HepG2 (cell line): ENCODE measurements at regions not wholly inside any gene's neighbourhood (a gene's known extent, or its start where the extent isn't known, plus 50 kb on each side); places are given as distances from the start of the nearest gene placed in this dataset.

Source experiments
- ATAC-seq: fragments of 200-7000 bp; cut with Tn5 transposase; 3 replicates; pipeline ENCODE4 v1.9.1; 2020; ENCODE audit warnings: mild to moderate bottlenecking, moderate library complexity
- BruUV-seq: library from RNA; stranded (reverse); fragments of 400-500 nt; replicated peaks from 2 replicates; lab custom pipeline; 2021; lab: Mats Ljungman, UMichigan
- CTCF ChIA-PET: fragments of 300-600 bp; formaldehyde crosslinking; extraction: SDS; loops from one replicate; lab custom pipeline; 2021; ENCODE audit warnings: low total read pairs, inconsistent platforms, low intra/inter-chr PET ratio; lab: Yijun Ruan, JAX
- POLR2A ChIA-PET: fragments of 350-600 bp; sonication (Branson Sonifier 250); formaldehyde crosslinking; loops from one replicate; lab custom pipeline; 2020; ENCODE audit warnings: antibody characterized with exemption, inconsistent platforms; lab: Yijun Ruan, JAX
- DNase-seq: peaks from one replicate; pipeline ENCODE4 v3.0.0-alpha.2; 2015; ENCODE audit warnings: low spot score
- FAIRE-seq: peaks from 3 replicates; lab custom pipeline; 2011; peaks lifted over from hg19 to GRCh38; lab: Jason Lieb, UNC
- H2AFZ ChIP-seq: one replicate; pipeline ENCODE4 v1.6.1; 2011; ENCODE audit warnings: low read length, inconsistent platforms
- H3K27ac ChIP-seq: fragments of 300-600 bp; 3 replicates; pipeline ENCODE4 v1.8.0; 2011; ENCODE audit warnings: mixed run types, mild to moderate bottlenecking, mixed read lengths, low read length, inconsistent platforms; ENCODE audit not compliant: insufficient read depth; ENCODE audit errors: extremely low read length
- H3K27me3 ChIP-seq, 2 experiments: fragments of 200-600 bp in 1 of 2; 2 replicates in 1 of 2; 3 replicates in 1 of 2; pipeline versions ENCODE4 v1.6.0 to v1.8.0; 2011; ENCODE audit warnings: low read length in 2 of 2, mild to moderate bottlenecking in 2 of 2, moderate library complexity in 2 of 2, inconsistent platforms in 1 of 2; ENCODE audit not compliant: insufficient read depth in 2 of 2, control insufficient read depth in 1 of 2
- H3K36me3 ChIP-seq, 2 experiments: fragments of 200-600 bp in 1 of 2; replicated peaks in 1 of 2; 2 replicates in 1 of 2; 3 replicates in 1 of 2; pipeline versions ENCODE4 v1.5.1 to v1.8.0; 2011; ENCODE audit warnings: low read length in 2 of 2, inconsistent platforms in 1 of 2; ENCODE audit not compliant: insufficient read depth in 2 of 2, control insufficient read depth in 1 of 2
- H3K4me1 ChIP-seq: 2 replicates; pipeline ENCODE4 v1.5.1; 2012; ENCODE audit warnings: low read length, inconsistent platforms; ENCODE audit not compliant: insufficient read depth
- H3K4me2 ChIP-seq: 2 replicates; pipeline ENCODE4 v1.6.0; 2011; ENCODE audit warnings: low read depth, low read length, inconsistent platforms
- H3K4me3 ChIP-seq, 3 experiments: fragments of 200-600 bp in 1 of 3; sonication (generic), shearing (Covaris generic) in 1 of 3; replicated peaks in 1 of 3; 2 replicates each; pipeline ENCODE4 v1.5.1; 2011 to 2016; ENCODE audit warnings: low read length in 3 of 3, inconsistent platforms in 2 of 3, low read depth in 2 of 3, mild to moderate bottlenecking in 2 of 3, control low read depth in 1 of 3, mixed read lengths in 1 of 3; ENCODE audit not compliant: insufficient read depth in 1 of 3
- H3K79me2 ChIP-seq: one replicate; pipeline ENCODE4 v1.6.1; 2011; ENCODE audit warnings: low read length, inconsistent platforms; ENCODE audit not compliant: insufficient read depth
- H3K9ac ChIP-seq: 2 replicates; pipeline ENCODE4 v1.6.0; 2011; ENCODE audit warnings: mild to moderate bottlenecking, low read depth, low read length, inconsistent platforms; ENCODE audit not compliant: insufficient read depth
- H3K9me3 ChIP-seq: 2 replicates; pipeline ENCODE4 v1.5.1; 2012; ENCODE audit warnings: mild to moderate bottlenecking, low read length
- H4K20me1 ChIP-seq: 2 replicates; pipeline ENCODE4 v1.6.0; 2011; ENCODE audit warnings: inconsistent platforms, mild to moderate bottlenecking, low read length, moderate library complexity; ENCODE audit not compliant: insufficient read depth
- ASH2L ChIP-seq: fragments of 300-600, 200-600 bp; sonication (generic); IDR thresholded peaks from 2 replicates; pipeline ENCODE4 v1.7.0; 2017; ENCODE audit warnings: low read depth, mild to moderate bottlenecking, moderate library complexity, mixed read lengths, low read length; ENCODE audit not compliant: insufficient read length
- ELF1 ChIP-seq: sonication (generic); formaldehyde crosslinking; IDR thresholded peaks from 2 replicates; pipeline ENCODE4 v1.4.0; 2020; ENCODE audit warnings: missing genetic modification reagents
- SP1 ChIP-seq, 2 experiments: fragments of 450-650 bp in 1 of 2; sonication (generic) in 1 of 2; formaldehyde crosslinking in 1 of 2; IDR thresholded peaks; 2 replicates each; pipeline versions ENCODE4 v1.4.0 to v1.6.1; 2016 to 2020; ENCODE audit warnings: missing genetic modification reagents in 1 of 2
- TCF7L2 ChIP-seq: IDR thresholded peaks from 2 replicates; pipeline ENCODE4 v1.6.1; 2011; ENCODE audit warnings: mild to moderate bottlenecking, low read depth, low read length, moderate library complexity
- YY1 ChIP-seq: IDR thresholded peaks from 2 replicates; pipeline ENCODE4 v1.6.1; 2011; ENCODE audit warnings: low read length, low read depth, moderate library complexity, mild to moderate bottlenecking; ENCODE audit not compliant: insufficient read depth, insufficient replicate concordance
- ZBTB8A ChIP-seq: sonication (generic); formaldehyde crosslinking; IDR thresholded peaks from 2 replicates; pipeline ENCODE4 v1.4.0; 2020; ENCODE audit warnings: mild to moderate bottlenecking, low read depth, missing genetic modification reagents, borderline replicate concordance
- ZFY ChIP-seq: sonication (generic); formaldehyde crosslinking; IDR thresholded peaks from 2 replicates; pipeline ENCODE4 v1.4.0; 2020; ENCODE audit warnings: missing genetic modification reagents
- ZNF10 ChIP-seq: sonication (generic); formaldehyde crosslinking; IDR thresholded peaks from 2 replicates; pipeline ENCODE4 v1.4.0; 2020; ENCODE audit warnings: mild to moderate bottlenecking, low read depth, missing genetic modification reagents, borderline replicate concordance
- ZNF136 ChIP-seq: sonication (generic); formaldehyde crosslinking; IDR thresholded peaks from 2 replicates; pipeline ENCODE4 v1.8.1; 2022; ENCODE audit warnings: low read depth, mild to moderate bottlenecking, moderate library complexity, missing genetic modification reagents
- ZNF337 ChIP-seq: sonication (generic); formaldehyde crosslinking; IDR thresholded peaks from 2 replicates; pipeline ENCODE4 v1.5.1; 2020; ENCODE audit warnings: missing genetic modification reagents, low read depth, mild to moderate bottlenecking, borderline replicate concordance
- ZNF607 ChIP-seq: sonication (generic); formaldehyde crosslinking; IDR thresholded peaks from 2 replicates; pipeline ENCODE4 v1.5.1; 2020; ENCODE audit warnings: missing genetic modification reagents, mild to moderate bottlenecking, borderline replicate concordance
- WGBS: methylation state at CpG from one replicate; pipeline ENCODE4 v1.1.6; 2017; ENCODE audit warnings: low lambda C conversion rate; 5-methylcytosine and 5-hydroxymethylcytosine counted together
- in situ Hi-C: cut with HindIII; loops from 2 replicates; pipeline ENCODE4 v1.10.0; 2017; ENCODE audit warnings: low pct_unique_long_range_greater_than_20kb; ENCODE audit not compliant: extremely low pct_ligation_motif_present
- intact Hi-C: fragments of 100-400 bp; cut with micrococcal nuclease; formaldehyde crosslinking; loops from one replicate; pipeline ENCODE4 v1.10.0; 2022; ENCODE audit not compliant: unreplicated experiment
- TF ChIP-seq, protein P1 (sequence below): sonication (generic); formaldehyde crosslinking; conservative IDR thresholded peaks from 2 replicates; pipeline ENCODE4 v1.8.0; 2022; ENCODE audit warnings: missing genetic modification reagents
- TF ChIP-seq, protein P2 (sequence below): sonication (generic); formaldehyde crosslinking; IDR thresholded peaks from 2 replicates; pipeline ENCODE4 v1.4.0; 2020; ENCODE audit warnings: mild to moderate bottlenecking, missing genetic modification reagents, borderline replicate concordance
- TF ChIP-seq, protein P3 (sequence below): sonication (generic); formaldehyde crosslinking; IDR thresholded peaks from 2 replicates; pipeline ENCODE4 v1.5.1; 2020; ENCODE audit warnings: missing genetic modification reagents, mild to moderate bottlenecking, borderline replicate concordance

DNA sequence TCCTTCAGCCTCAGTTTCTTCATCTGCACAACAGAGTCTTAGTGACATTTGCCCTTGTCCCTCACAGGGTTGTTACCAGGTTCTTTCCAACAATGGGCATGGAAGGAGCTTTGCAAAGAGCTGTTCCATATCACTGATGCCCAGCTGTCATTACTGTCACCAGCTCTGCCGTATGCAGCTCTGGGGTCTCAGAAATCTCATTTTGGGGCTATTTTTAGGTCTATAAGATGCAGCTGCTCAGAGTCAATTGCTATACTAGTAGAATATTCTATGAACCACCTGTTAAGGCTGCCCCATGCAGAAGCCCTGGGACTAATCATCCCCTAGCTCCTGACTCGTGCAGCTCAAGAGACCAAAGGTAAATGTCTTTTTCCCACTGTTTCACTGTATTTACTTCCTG lies 105.1 kb upstream of the TNPO1 start (continued):
- TF ChIP-seq, protein P1, sequence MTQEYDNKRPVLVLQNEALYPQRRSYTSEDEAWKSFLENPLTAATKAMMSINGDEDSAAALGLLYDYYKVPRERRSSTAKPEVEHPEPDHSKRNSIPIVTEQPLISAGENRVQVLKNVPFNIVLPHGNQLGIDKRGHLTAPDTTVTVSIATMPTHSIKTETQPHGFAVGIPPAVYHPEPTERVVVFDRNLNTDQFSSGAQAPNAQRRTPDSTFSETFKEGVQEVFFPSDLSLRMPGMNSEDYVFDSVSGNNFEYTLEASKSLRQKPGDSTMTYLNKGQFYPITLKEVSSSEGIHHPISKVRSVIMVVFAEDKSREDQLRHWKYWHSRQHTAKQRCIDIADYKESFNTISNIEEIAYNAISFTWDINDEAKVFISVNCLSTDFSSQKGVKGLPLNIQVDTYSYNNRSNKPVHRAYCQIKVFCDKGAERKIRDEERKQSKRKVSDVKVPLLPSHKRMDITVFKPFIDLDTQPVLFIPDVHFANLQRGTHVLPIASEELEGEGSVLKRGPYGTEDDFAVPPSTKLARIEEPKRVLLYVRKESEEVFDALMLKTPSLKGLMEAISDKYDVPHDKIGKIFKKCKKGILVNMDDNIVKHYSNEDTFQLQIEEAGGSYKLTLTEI (CRISPR knock-in tag) = no peak
- no peak for TF ChIP-seq ZNF337
- TF ChIP-seq YY1 = no peak
- TF ChIP-seq ASH2L = no peak
- no peak for TF ChIP-seq ZNF10 (CRISPR knock-in tag)

DNA sequence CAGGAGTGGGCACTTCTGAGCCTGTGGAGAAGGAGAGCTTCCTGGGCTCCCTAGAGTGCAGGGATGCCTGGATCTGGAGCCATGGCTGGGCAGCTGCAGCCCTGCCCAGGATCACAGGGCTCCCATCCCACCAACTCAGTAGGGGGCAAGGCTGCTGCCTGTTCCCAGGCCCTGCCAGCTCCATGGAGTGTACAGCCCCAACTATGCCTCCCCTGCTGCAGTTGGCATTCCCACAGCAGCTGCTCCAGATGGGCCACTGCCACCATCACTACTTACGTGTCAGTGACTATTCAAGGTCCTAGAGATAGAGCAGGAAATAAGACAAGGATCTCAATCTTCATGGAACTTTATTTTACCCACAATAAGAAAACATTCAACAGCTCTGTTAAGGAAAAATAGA lies 107.1 kb upstream of the TNPO1 start:
- no TSS peak for BruUV-seq
- intact Hi-C loops = no loop called here
- Histone ChIP-seq H3K4me1 (no peaks in the 10 kb centered on the region), H2AFZ (no peak overlapping the region), H3K4me2 (no peak overlapping the region), H3K9me3 (no peaks in the 10 kb centered on the region), H4K20me1 (no peaks in the 10 kb centered on the region), H3K79me2 (no peaks in the 10 kb centered on the region), H3K4me3 (no peak overlapping the region), H3K27ac (no peak overlapping the region), H3K27me3 (peaks cover 2 to 3% of the 10 kb centered on the region in 2 experiments; a peak in 4 of 5 replicates), H3K36me3 (no peaks in the 10 kb centered on the region), H3K9ac (no peak overlapping the region)
- FAIRE-seq (no peak), DNase-seq (no peak), ATAC-seq (no peak)
- in situ Hi-C loops = no loop called here
- CTCF ChIA-PET = no interaction called here
- no peak for TF ChIP-seq SP1 (IDR thresholded peaks at IDR 0.05)
- TF ChIP-seq SP1 (CRISPR knock-in tag; IDR thresholded peaks at IDR 0.05) = no peak
- no peak for TF ChIP-seq TCF7L2
- TF ChIP-seq ZFY = no peak
- no peak for TF ChIP-seq ZBTB8A (CRISPR knock-in tag)
- TF ChIP-seq ELF1 (CRISPR knock-in tag) = no peak
- TF ChIP-seq ZNF136 (CRISPR knock-in tag) = no peak
- TF ChIP-seq, protein P2, sequence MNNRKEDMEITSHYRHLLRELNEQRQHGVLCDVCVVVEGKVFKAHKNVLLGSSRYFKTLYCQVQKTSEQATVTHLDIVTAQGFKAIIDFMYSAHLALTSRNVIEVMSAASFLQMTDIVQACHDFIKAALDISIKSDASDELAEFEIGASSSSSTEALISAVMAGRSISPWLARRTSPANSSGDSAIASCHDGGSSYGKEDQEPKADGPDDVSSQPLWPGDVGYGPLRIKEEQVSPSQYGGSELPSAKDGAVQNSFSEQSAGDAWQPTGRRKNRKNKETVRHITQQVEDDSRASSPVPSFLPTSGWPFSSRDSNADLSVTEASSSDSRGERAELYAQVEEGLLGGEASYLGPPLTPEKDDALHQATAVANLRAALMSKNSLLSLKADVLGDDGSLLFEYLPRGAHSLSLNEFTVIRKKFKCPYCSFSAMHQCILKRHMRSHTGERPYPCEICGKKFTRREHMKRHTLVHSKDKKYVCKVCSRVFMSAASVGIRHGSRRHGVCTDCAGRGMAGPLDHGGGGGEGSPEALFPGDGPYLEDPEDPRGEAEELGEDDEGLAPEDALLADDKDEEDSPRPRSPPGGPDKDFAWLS = no peak
- no peak for TF ChIP-seq ZNF607
- TF ChIP-seq, protein P3, sequence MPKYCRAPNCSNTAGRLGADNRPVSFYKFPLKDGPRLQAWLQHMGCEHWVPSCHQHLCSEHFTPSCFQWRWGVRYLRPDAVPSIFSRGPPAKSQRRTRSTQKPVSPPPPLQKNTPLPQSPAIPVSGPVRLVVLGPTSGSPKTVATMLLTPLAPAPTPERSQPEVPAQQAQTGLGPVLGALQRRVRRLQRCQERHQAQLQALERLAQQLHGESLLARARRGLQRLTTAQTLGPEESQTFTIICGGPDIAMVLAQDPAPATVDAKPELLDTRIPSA = no peak
- WGBS = 0% methylated on average over 1 of the region's 1 CpG
- POLR2A ChIA-PET = no interaction called here
